SK-N-SH (cell line): ENCODE measurements at regions not wholly inside any gene's neighbourhood (a gene's known extent, or its start where the extent isn't known, plus 50 kb on each side); places are given as distances from the start of the nearest gene placed in this dataset.

Source experiments
- CTCF ChIA-PET: fragments of 300-600, 350-600 bp; formaldehyde crosslinking; extraction: SDS; loops from one replicate; lab custom pipeline; 2021; lab: Yijun Ruan, JAX
- POLR2A ChIA-PET: fragments of 350-600 bp; sonication (Branson Sonifier 250); formaldehyde crosslinking; extraction: SDS; loops from one replicate; lab custom pipeline; 2020; ENCODE audit warnings: antibody characterized with exemption, inconsistent platforms; lab: Yijun Ruan, JAX
- DNase-seq: peaks from one replicate; pipeline ENCODE4 v3.0.0; 2012
- H2AFZ ChIP-seq: fragments of 200-600 bp; sonication (generic); 2 replicates; pipeline ENCODE4 v1.8.1; 2016; ENCODE audit warnings: antibody characterized with exemption, mild to moderate bottlenecking, low read depth
- H3F3A ChIP-seq: fragments of 200-600 bp; sonication (generic); replicated peaks from 2 replicates; pipeline ENCODE3; 2016; ENCODE audit warnings: antibody characterized with exemption, mild to moderate bottlenecking; ENCODE audit not compliant: insufficient read depth
- H3K27ac ChIP-seq, 2 experiments: fragments of 200-500 bp in 1 of 2; fragments of 200-600 bp in 1 of 2; sonication (Bioruptor generic) in 1 of 2; sonication (generic), shearing (Covaris generic) in 1 of 2; 2 replicates each; pipeline versions ENCODE4 v1.5.1 to v1.6.1; 2014 to 2016; ENCODE audit warnings: low read depth in 2 of 2, inconsistent platforms in 1 of 2, low read length in 1 of 2, mild to moderate bottlenecking in 1 of 2, mixed read lengths in 1 of 2
- H3K27me3 ChIP-seq: fragments of 200-600 bp; sonication (generic), shearing (Covaris generic); 2 replicates; pipeline ENCODE4 v1.6.1; 2016; ENCODE audit warnings: mixed run types; ENCODE audit not compliant: insufficient read depth
- H3K36me3 ChIP-seq, 2 experiments: fragments of 200-500 bp in 1 of 2; fragments of 200-600 bp in 1 of 2; sonication (Bioruptor generic) in 1 of 2; sonication (generic) in 1 of 2; replicated peaks in 1 of 2; 2 replicates each; pipeline versions ENCODE3 to v1.5.1; 2014 to 2016; ENCODE audit warnings: low read length in 1 of 2, mild to moderate bottlenecking in 1 of 2; ENCODE audit not compliant: insufficient read depth in 2 of 2, control insufficient read depth in 1 of 2
- H3K4me1 ChIP-seq, 2 experiments: fragments of 200-500 bp in 1 of 2; fragments of 200-600 bp in 1 of 2; sonication (Bioruptor generic) in 1 of 2; sonication (generic), shearing (Covaris generic) in 1 of 2; 2 replicates each; pipeline versions ENCODE4 v1.5.1 to v1.6.1; 2014 to 2016; ENCODE audit warnings: low read depth in 1 of 2, low read length in 1 of 2, mixed run types in 1 of 2; ENCODE audit not compliant: insufficient read depth in 2 of 2, control insufficient read depth in 1 of 2
- H3K4me2 ChIP-seq: fragments of 200-600 bp; sonication (generic), shearing (Covaris generic); 2 replicates; pipeline ENCODE4 v1.6.1; 2017; ENCODE audit warnings: mixed run types
- H3K4me3 ChIP-seq, 2 experiments: fragments of 200-500 bp in 1 of 2; fragments of 200-600 bp in 1 of 2; sonication (Bioruptor generic) in 1 of 2; sonication (generic), shearing (Covaris generic) in 1 of 2; 2 replicates each; pipeline versions ENCODE4 v1.5.1 to v1.8.1; 2014 to 2016; ENCODE audit warnings: low read depth in 2 of 2, inconsistent platforms in 1 of 2, low read length in 1 of 2, mild to moderate bottlenecking in 1 of 2, mixed read lengths in 1 of 2, moderate library complexity in 1 of 2
- H3K79me2 ChIP-seq: fragments of 200-600 bp; sonication (generic); 2 replicates; pipeline ENCODE4 v1.8.1; 2017; ENCODE audit warnings: mild to moderate bottlenecking; ENCODE audit not compliant: insufficient read depth
- H3K9ac ChIP-seq: fragments of 200-600 bp; sonication (generic); 2 replicates; pipeline ENCODE4 v1.6.1; 2017; ENCODE audit warnings: mixed run types
- H3K9me2 ChIP-seq: fragments of 200-600 bp; sonication (generic); 2 replicates; pipeline ENCODE4 v1.6.1; 2017; ENCODE audit warnings: mixed run types
- H3K9me3 ChIP-seq: fragments of 200-600 bp; sonication (generic); 2 replicates; pipeline ENCODE4 v1.6.1; 2017; ENCODE audit warnings: mixed run types, mild to moderate bottlenecking, moderate library complexity
- H4K20me1 ChIP-seq: fragments of 200-600 bp; sonication (generic); 2 replicates; pipeline ENCODE4 v1.6.1; 2017; ENCODE audit warnings: mild to moderate bottlenecking, mixed run types; ENCODE audit not compliant: insufficient read depth
- CHD2 ChIP-seq: fragments of 150-350 bp; IDR thresholded peaks from 2 replicates; pipeline ENCODE4 v1.6.1; 2018; ENCODE audit warnings: low read length; ENCODE audit not compliant: partially characterized antibody
- CTCF ChIP-seq: fragments of 200-600 bp; sonication (generic); IDR thresholded peaks from 2 replicates; pipeline ENCODE4 v1.6.1; 2017; ENCODE audit warnings: antibody characterized with exemption, mild to moderate bottlenecking, moderate library complexity
- ELF1 ChIP-seq: IDR thresholded peaks from 2 replicates; pipeline ENCODE4 v1.4.0; 2012
- EP300 ChIP-seq, 2 experiments: IDR thresholded peaks; 2 replicates each; pipeline versions ENCODE4 v1.4.0 to v1.6.1; 2012; ENCODE audit warnings: borderline replicate concordance in 1 of 2, low read depth in 1 of 2, low read length in 1 of 2
- EZH2phosphoT487 ChIP-seq: fragments of 200-600 bp; sonication (generic); IDR thresholded peaks from 2 replicates; pipeline ENCODE4 v1.6.1; 2017; ENCODE audit warnings: low read depth, mixed run types, mild to moderate bottlenecking, antibody characterized with exemption, moderate library complexity, borderline replicate concordance
- FOSL2 ChIP-seq: IDR thresholded peaks from 2 replicates; pipeline ENCODE4 v1.4.0; 2012; ENCODE audit warnings: low read depth, mild to moderate bottlenecking, moderate library complexity, borderline replicate concordance
- FOXJ3 ChIP-seq: sonication (generic); formaldehyde crosslinking; IDR thresholded peaks from 2 replicates; pipeline ENCODE4 v1.5.1; 2020; ENCODE audit warnings: mild to moderate bottlenecking, missing genetic modification reagents
- FOXM1 ChIP-seq: IDR thresholded peaks from 2 replicates; pipeline ENCODE4 v1.4.0; 2012; ENCODE audit warnings: low read depth, mild to moderate bottlenecking
- GABPA ChIP-seq: IDR thresholded peaks from 2 replicates; pipeline ENCODE4 v1.4.0; 2012; ENCODE audit warnings: low read depth, mild to moderate bottlenecking
- GATA2 ChIP-seq: sonication (generic); formaldehyde crosslinking; IDR thresholded peaks from 2 replicates; pipeline ENCODE4 v1.5.0; 2020; ENCODE audit warnings: mild to moderate bottlenecking, missing genetic modification reagents
- JUND ChIP-seq: IDR thresholded peaks from 2 replicates; pipeline ENCODE4 v1.4.0; 2012
- MEF2A ChIP-seq: IDR thresholded peaks from 2 replicates; pipeline ENCODE4 v1.4.0; 2012; ENCODE audit warnings: low read depth, borderline replicate concordance
- NFIC ChIP-seq: IDR thresholded peaks from 2 replicates; pipeline ENCODE4 v1.4.0; 2012; ENCODE audit warnings: borderline replicate concordance
- NRF1 ChIP-seq: IDR thresholded peaks from 2 replicates; pipeline ENCODE4 v1.6.1; 2012; ENCODE audit warnings: low read depth, mild to moderate bottlenecking, low read length
- POLR2AphosphoS5 ChIP-seq: IDR thresholded peaks from 2 replicates; pipeline ENCODE4 v1.6.1; 2012; ENCODE audit warnings: low read depth, low read length
- SIN3A ChIP-seq: IDR thresholded peaks from 2 replicates; pipeline ENCODE4 v1.6.1; 2012; ENCODE audit warnings: low read depth, mild to moderate bottlenecking, low read length, moderate library complexity, borderline replicate concordance
- SMC3 ChIP-seq: IDR thresholded peaks from 2 replicates; pipeline ENCODE4 v1.6.1; 2012; ENCODE audit warnings: low read depth, low read length, improper control_type of control experiment
- TAF1 ChIP-seq: IDR thresholded peaks from 2 replicates; pipeline ENCODE4 v1.6.1; 2012; ENCODE audit warnings: low read depth, mild to moderate bottlenecking, low read length, moderate library complexity, borderline replicate concordance
- TCF12 ChIP-seq: IDR thresholded peaks from 2 replicates; pipeline ENCODE4 v1.4.0; 2012
- USF1 ChIP-seq: IDR thresholded peaks from 2 replicates; pipeline ENCODE4 v1.4.0; 2012; ENCODE audit warnings: low read depth, borderline replicate concordance
- USF2 ChIP-seq: fragments of 150-350 bp; IDR thresholded peaks from 2 replicates; pipeline ENCODE4 v1.6.1; 2017; ENCODE audit warnings: antibody characterized with exemption, low read length, low read depth, borderline replicate concordance
- YY1 ChIP-seq: IDR thresholded peaks from 2 replicates; pipeline ENCODE4 v1.4.0; 2012; ENCODE audit warnings: low read depth, mild to moderate bottlenecking
- WGBS: methylation state at CpG from one replicate; pipeline ENCODE4 v1.1.6; 2017; ENCODE audit warnings: low lambda C conversion rate; 5-methylcytosine and 5-hydroxymethylcytosine counted together
- TF ChIP-seq, protein P1 (sequence below): IDR thresholded peaks from 2 replicates; pipeline ENCODE4 v1.4.0; 2012; ENCODE audit warnings: low read depth, borderline replicate concordance

DNA sequence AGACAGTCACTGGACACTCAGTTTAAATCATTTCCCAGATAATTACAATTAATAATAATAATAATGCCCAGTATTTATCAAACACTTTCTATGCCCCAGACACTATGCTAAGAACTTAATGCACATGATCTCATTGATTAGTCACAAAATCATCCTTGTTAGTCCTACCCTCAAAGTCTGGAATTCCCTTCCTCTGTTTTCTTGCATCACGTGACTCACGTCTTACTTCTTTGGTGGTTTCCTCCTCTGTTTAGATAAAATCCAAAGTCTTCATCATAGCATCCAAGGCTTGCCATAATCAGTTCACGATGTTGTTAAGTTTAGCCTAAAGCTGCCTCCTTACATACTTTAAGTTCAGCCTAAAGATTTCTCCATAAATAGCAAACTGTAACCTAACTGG, 471.9 kb downstream of the PMP22 start:
- no peaks in the 10 kb centered on the region for H3K9me3 ChIP-seq
- H3F3A ChIP-seq: no peaks in the 10 kb centered on the region
- CTCF ChIA-PET: no interaction called here
- H3K4me2 ChIP-seq: no peak overlapping the region
- no peaks in the 10 kb centered on the region for H3K36me3 ChIP-seq
- DNase-seq: no peak
- H3K9me2 ChIP-seq: no peaks in the 10 kb centered on the region
- POLR2A ChIA-PET: no interaction called here
- no peak overlapping the region for H3K9ac ChIP-seq
- H3K27me3 ChIP-seq: peaks cover 30% of the 10 kb centered on the region
- no peaks in the 10 kb centered on the region for H4K20me1 ChIP-seq
- no peak for TF ChIP-seq USF2
- TF ChIP-seq USF1: peak; percentile 41; the same call in 1 of the 2 replicates
- no peak for TF ChIP-seq FOXJ3
- no peak for TF ChIP-seq YY1
- no peak for TF ChIP-seq SIN3A
- TF ChIP-seq GATA2: no peak
- TF ChIP-seq MEF2A: no peak
- WGBS: 8% methylated on average over 3 of the region's 3 CpGs
- H3K4me3 ChIP-seq: no peak overlapping the region
- no peak overlapping the region for H2AFZ ChIP-seq
- H3K4me1 ChIP-seq: no peaks in the 10 kb centered on the region
- no peaks in the 10 kb centered on the region for H3K79me2 ChIP-seq
- no peak overlapping the region for H3K27ac ChIP-seq

DNA sequence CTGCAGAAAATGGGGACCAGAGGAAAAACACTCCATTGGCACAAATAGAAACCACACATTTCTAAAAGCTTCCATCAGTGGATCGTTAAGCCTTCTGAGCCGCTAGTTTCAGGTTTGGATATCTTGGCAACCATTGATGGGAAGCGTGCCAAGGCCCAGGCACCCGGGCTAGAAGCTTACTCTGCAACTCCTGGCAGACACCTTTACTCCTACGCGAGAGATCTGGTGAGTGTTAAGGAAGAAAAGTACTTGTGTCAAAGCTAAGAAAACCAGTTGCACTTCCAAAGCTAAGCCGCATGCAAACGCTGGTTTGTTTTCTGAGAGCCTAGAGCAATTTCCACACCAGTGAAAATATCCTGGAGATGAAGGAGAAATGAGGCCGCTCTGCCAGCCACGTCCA, 472.4 kb downstream of the PMP22 start:
- ChIA-PET POLR2A (no interaction called here), CTCF (no interaction called here)
- Histone ChIP-seq H3K4me2 (no peak overlapping the region), H3K27ac (no peak overlapping the region), H2AFZ (no peak overlapping the region), H3F3A (no peaks in the 10 kb centered on the region), H3K4me3 (no peak overlapping the region), H3K36me3 (no peaks in the 10 kb centered on the region), H3K9ac (no peak overlapping the region), H3K27me3 (peaks cover 26% of the 10 kb centered on the region), H4K20me1 (no peaks in the 10 kb centered on the region), H3K9me3 (no peaks in the 10 kb centered on the region), H3K4me1 (no peaks in the 10 kb centered on the region), H3K9me2 (no peaks in the 10 kb centered on the region), H3K79me2 (no peaks in the 10 kb centered on the region)
- 23% methylated on average over 10 of the region's 10 CpGs for WGBS
- TF ChIP-seq FOXM1 (no peak), NRF1 (no peak), EZH2phosphoT487 (no peak), TCF12 (no peak), EP300 (IDR thresholded peaks at IDR 0.05; ENCODE audit: borderline replicate concordance in 1 of 2, low read depth in 1 of 2, low read length in 1 of 2) (no peak), NFIC (no peak), ELF1 (no peak), POLR2AphosphoS5 (no peak), GATA2 (no peak), TAF1 (no peak), CHD2 (no peak), FOSL2 (no peak), FOXJ3 (no peak), JUND (no peak), CTCF (no peak), GABPA (no peak), SMC3 (no peak)
- TF ChIP-seq, protein P1, sequence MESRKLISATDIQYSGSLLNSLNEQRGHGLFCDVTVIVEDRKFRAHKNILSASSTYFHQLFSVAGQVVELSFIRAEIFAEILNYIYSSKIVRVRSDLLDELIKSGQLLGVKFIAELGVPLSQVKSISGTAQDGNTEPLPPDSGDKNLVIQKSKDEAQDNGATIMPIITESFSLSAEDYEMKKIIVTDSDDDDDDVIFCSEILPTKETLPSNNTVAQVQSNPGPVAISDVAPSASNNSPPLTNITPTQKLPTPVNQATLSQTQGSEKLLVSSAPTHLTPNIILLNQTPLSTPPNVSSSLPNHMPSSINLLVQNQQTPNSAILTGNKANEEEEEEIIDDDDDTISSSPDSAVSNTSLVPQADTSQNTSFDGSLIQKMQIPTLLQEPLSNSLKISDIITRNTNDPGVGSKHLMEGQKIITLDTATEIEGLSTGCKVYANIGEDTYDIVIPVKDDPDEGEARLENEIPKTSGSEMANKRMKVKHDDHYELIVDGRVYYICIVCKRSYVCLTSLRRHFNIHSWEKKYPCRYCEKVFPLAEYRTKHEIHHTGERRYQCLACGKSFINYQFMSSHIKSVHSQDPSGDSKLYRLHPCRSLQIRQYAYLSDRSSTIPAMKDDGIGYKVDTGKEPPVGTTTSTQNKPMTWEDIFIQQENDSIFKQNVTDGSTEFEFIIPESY: no peak
- no peak for DNase-seq
